ENCODE measurements at regions not wholly inside any gene's neighbourhood (a gene's known extent, or its start where the extent isn't known, plus 50 kb on each side); places are given as distances from the start of the nearest gene placed in this dataset.

- Histone ChIP-seq H3K4me1 (ENCODE audit: control insufficient read depth, insufficient read depth, low read length) (no peaks in the 10 kb centered on the region), H3K27me3 (ENCODE audit: control insufficient read depth, insufficient read depth, low read length) (no peaks in the 10 kb centered on the region), H3K4me3 (ENCODE audit: low read length) (no peak overlapping the region), H3K27ac (ENCODE audit: low read length) (no peak overlapping the region), H3K36me3 (ENCODE audit: control insufficient read depth, insufficient read depth, low read length) (no peaks in the 10 kb centered on the region), H3K9me3 (replicated peaks; ENCODE audit: control insufficient read depth, low read depth, low read length) (no peaks in the 10 kb centered on the region)
- 92% methylated on average over 8 of the region's 11 CpGs for WGBS (ENCODE audit: insufficient coverage)
- no peak for DNase-seq
Observed at GRCh38 chr4:125365731-125366130, 51.0 kb downstream of the FAT4 start.

DNA sequence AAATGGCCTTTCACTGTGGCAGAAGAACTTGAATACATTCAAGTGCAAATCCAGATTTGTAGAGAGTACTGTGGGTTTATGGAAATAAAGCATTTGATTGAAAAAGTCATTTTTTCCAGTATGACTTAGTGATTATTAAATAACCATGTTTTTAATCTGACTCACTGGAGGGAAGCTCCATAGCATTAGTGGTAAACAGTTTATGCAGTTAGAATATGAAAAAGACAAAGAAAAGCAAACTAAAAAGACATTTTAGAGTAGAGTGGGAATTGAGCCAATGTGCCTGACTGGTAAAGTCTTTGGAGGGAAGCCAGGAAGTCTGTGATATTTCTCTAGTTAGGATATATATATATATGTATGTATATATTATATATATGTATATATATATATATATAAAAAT, 53.4 kb downstream of the FAT4 start:
- no peaks in the 10 kb centered on the region for H3K27me3 ChIP-seq (ENCODE audit: control insufficient read depth, insufficient read depth, low read length)
- H3K36me3 ChIP-seq (ENCODE audit: control insufficient read depth, insufficient read depth, low read length) = no peaks in the 10 kb centered on the region
- peak; percentile 86 for DNase-seq
- no peaks in the 10 kb centered on the region for H3K4me1 ChIP-seq (ENCODE audit: control insufficient read depth, insufficient read depth, low read length)
- H3K4me3 ChIP-seq (ENCODE audit: low read length) = no peak overlapping the region
- no peaks in the 10 kb centered on the region for H3K9me3 ChIP-seq (replicated peaks; ENCODE audit: control insufficient read depth, low read depth, low read length)
- peak overlapping the region; percentile 82 for H3K27ac ChIP-seq (ENCODE audit: low read length)

- DNase-seq = peak; percentile 85
- WGBS (ENCODE audit: insufficient coverage) = no CpG with 5 or more reads among the region's 3 CpGs
- Histone ChIP-seq H3K27me3 (ENCODE audit: control insufficient read depth, insufficient read depth, low read length) (no peaks in the 10 kb centered on the region), H3K4me1 (ENCODE audit: control insufficient read depth, insufficient read depth, low read length) (no peaks in the 10 kb centered on the region), H3K4me3 (ENCODE audit: low read length) (peak overlapping the region; percentile 7), H3K27ac (ENCODE audit: low read length) (peak overlapping the region; percentile 82), H3K9me3 (replicated peaks; ENCODE audit: control insufficient read depth, low read depth, low read length) (no peaks in the 10 kb centered on the region), H3K36me3 (ENCODE audit: control insufficient read depth, insufficient read depth, low read length) (no peaks in the 10 kb centered on the region)
Observed at GRCh38 chr4:125368671-125369081, 53.9 kb downstream of the FAT4 start.

DNA sequence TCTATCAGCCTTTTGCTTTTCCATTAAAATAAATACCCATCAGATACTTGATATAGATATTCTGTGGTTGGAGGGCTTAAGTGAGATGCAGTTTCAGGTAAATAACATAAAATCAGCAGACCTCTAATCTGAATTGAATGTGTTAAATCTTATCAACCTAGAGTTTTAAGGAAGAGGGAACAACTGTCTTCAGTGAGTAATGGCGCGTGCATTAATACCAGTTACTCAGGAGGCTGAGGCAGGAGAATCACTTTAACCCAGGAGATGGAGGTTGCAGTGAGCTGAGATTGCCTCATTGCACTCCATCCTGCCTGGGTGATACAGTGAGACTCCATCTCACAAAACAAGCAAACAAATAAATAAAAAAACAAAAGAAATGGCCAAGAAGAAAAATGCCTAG, 54.3 kb downstream of the FAT4 start:
- Histone ChIP-seq H3K9me3 (replicated peaks; ENCODE audit: control insufficient read depth, low read depth, low read length) (no peaks in the 10 kb centered on the region), H3K27me3 (ENCODE audit: control insufficient read depth, insufficient read depth, low read length) (no peaks in the 10 kb centered on the region), H3K36me3 (ENCODE audit: control insufficient read depth, insufficient read depth, low read length) (no peaks in the 10 kb centered on the region), H3K27ac (ENCODE audit: low read length) (peak overlapping the region; percentile 82), H3K4me3 (ENCODE audit: low read length) (no peak overlapping the region), H3K4me1 (ENCODE audit: control insufficient read depth, insufficient read depth, low read length) (no peaks in the 10 kb centered on the region)
- DNase-seq = no peak
- no CpG with 5 or more reads among the region's 2 CpGs for WGBS (ENCODE audit: insufficient coverage)

GRCh38 chr4:125370478-125370877, 55.7 kb downstream of the FAT4 start:
- no peak for DNase-seq
- no peaks in the 10 kb centered on the region for H3K36me3 ChIP-seq (ENCODE audit: control insufficient read depth, insufficient read depth, low read length)
- no peak overlapping the region for H3K27ac ChIP-seq (ENCODE audit: low read length)
- no CpG with 5 or more reads among the region's 2 CpGs for WGBS (ENCODE audit: insufficient coverage)
- H3K9me3 ChIP-seq (replicated peaks; ENCODE audit: control insufficient read depth, low read depth, low read length) = no peaks in the 10 kb centered on the region
- H3K27me3 ChIP-seq (ENCODE audit: control insufficient read depth, insufficient read depth, low read length) = no peaks in the 10 kb centered on the region
- H3K4me3 ChIP-seq (ENCODE audit: low read length) = no peak overlapping the region
- H3K4me1 ChIP-seq (ENCODE audit: control insufficient read depth, insufficient read depth, low read length) = no peaks in the 10 kb centered on the region

DNA sequence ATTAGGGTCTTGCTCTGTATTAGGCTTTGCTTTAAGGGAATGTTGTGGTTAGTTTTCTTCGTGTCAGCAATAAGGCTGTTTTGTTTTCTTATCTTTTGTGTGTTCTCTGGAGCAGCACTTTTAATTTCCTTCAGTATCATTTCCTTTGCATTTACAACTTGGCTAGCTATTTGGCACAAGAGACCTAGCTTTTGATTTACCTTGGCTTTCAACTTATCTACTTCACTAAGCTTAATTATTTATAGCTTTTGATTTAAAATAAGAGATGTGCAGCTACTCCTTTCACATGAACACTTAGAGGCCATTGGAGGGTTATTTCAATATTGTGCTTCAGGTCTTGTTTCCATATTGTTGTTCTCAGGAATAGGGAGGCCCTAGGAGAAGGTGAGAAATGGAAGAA, 68.2 kb downstream of the FAT4 start:
- H3K4me1 ChIP-seq (ENCODE audit: control insufficient read depth, insufficient read depth, low read length) = no peaks in the 10 kb centered on the region

DNA sequence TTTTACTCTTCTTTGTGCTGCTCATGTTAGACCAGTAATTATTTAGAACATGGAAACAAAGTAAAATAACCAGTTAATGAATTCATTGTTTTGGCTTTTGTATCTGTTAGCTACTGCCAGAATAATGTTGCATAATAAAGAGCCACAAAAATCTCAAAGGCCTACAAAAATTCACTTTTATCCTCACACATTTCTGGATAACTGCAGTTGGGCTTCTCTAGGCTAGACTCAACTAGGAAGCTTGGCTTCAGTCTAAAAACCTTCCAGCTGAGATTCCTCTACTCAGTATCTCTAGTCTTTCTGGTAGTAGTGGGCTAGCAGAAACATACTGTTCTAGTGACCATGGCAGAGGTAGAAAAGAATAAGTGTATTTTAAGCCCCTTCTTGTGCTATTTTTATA, 73.0 kb downstream of the FAT4 start:
- Histone ChIP-seq H3K4me1 (ENCODE audit: control insufficient read depth, insufficient read depth, low read length) (peaks cover 2% of the 10 kb centered on the region), H3K27me3 (ENCODE audit: control insufficient read depth, insufficient read depth, low read length) (no peaks in the 10 kb centered on the region), H3K27ac (ENCODE audit: low read length) (no peak overlapping the region), H3K9me3 (replicated peaks; ENCODE audit: control insufficient read depth, low read depth, low read length) (no peaks in the 10 kb centered on the region), H3K4me3 (ENCODE audit: low read length) (no peak overlapping the region), H3K36me3 (ENCODE audit: control insufficient read depth, insufficient read depth, low read length) (no peaks in the 10 kb centered on the region)
- peak; percentile 24 for DNase-seq

More for the DNA sequence above, 68.2 kb downstream of the FAT4 start:
- H3K4me3 ChIP-seq (ENCODE audit: low read length) = no peak overlapping the region
- DNase-seq = no peak
- no peaks in the 10 kb centered on the region for H3K9me3 ChIP-seq (replicated peaks; ENCODE audit: control insufficient read depth, low read depth, low read length)
- no peaks in the 10 kb centered on the region for H3K36me3 ChIP-seq (ENCODE audit: control insufficient read depth, insufficient read depth, low read length)
- H3K27me3 ChIP-seq (ENCODE audit: control insufficient read depth, insufficient read depth, low read length) = no peaks in the 10 kb centered on the region
- no CpG with 5 or more reads among the region's 1 CpG for WGBS (ENCODE audit: insufficient coverage)
- no peak overlapping the region for H3K27ac ChIP-seq (ENCODE audit: low read length)

GRCh38 chr4:125388613-125389012, 73.9 kb downstream of the FAT4 start:
- no peaks in the 10 kb centered on the region for H3K36me3 ChIP-seq (ENCODE audit: control insufficient read depth, insufficient read depth, low read length)
- no CpG with 5 or more reads among the region's 1 CpG for WGBS (ENCODE audit: insufficient coverage)
- peaks cover 2% of the 10 kb centered on the region for H3K4me1 ChIP-seq (ENCODE audit: control insufficient read depth, insufficient read depth, low read length)
- H3K27me3 ChIP-seq (ENCODE audit: control insufficient read depth, insufficient read depth, low read length) = no peaks in the 10 kb centered on the region
- H3K9me3 ChIP-seq (replicated peaks; ENCODE audit: control insufficient read depth, low read depth, low read length) = no peaks in the 10 kb centered on the region
- no peak overlapping the region for H3K4me3 ChIP-seq (ENCODE audit: low read length)
- peak overlapping the region; percentile 57 for H3K27ac ChIP-seq (ENCODE audit: low read length)
- peak; percentile 43 for DNase-seq

DNA sequence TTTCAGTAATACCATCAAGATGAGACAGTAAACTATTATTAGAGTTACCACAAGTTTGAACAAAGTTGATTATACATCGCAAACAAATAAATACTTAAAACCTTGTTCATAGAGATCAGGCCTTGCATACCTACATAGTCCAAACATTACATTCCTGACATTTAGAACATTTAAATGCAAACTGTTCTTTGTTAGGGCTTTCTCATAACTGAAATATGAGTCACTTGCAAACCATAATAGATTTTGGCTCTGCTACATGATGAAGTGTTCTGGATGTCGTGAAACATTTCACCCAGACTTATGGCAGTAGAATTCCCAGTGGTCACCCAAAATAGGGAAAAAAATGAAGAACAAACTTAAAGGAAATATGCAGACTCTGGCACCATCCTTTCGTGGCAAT, 75.0 kb downstream of the FAT4 start:
- peaks cover 2% of the 10 kb centered on the region for H3K4me1 ChIP-seq (ENCODE audit: control insufficient read depth, insufficient read depth, low read length)
- no peaks in the 10 kb centered on the region for H3K9me3 ChIP-seq (replicated peaks; ENCODE audit: control insufficient read depth, low read depth, low read length)

DNA sequence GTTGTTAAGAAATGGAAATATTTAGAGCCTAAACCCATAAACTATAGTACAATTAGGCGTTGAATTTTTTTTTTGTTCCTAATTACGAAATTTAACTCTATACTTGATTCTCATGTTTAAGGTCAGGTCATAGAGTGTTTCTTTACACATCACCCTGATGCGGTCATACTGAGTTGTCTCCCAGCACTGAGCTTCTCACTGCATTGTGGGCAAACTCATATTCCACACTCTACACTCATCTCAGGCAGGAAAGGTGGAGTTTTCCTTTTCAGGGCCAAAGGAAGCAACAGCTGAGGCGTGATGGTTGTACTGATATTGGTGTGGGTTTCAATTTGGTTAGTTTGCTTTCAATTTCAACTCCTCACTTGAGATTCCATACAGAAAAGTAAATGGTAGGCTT, 75.4 kb downstream of the FAT4 start:
- no peaks in the 10 kb centered on the region for H3K27me3 ChIP-seq (ENCODE audit: control insufficient read depth, insufficient read depth, low read length)
- peak overlapping the region; percentile 66 for H3K27ac ChIP-seq (ENCODE audit: low read length)
- peak; percentile 45 for DNase-seq
- H3K4me1 ChIP-seq (ENCODE audit: control insufficient read depth, insufficient read depth, low read length) = peaks cover 2% of the 10 kb centered on the region
- H3K4me3 ChIP-seq (ENCODE audit: low read length) = no peak overlapping the region
- H3K9me3 ChIP-seq (replicated peaks; ENCODE audit: control insufficient read depth, low read depth, low read length) = no peaks in the 10 kb centered on the region
- no CpG with 5 or more reads among the region's 4 CpGs for WGBS (ENCODE audit: insufficient coverage)
- H3K36me3 ChIP-seq (ENCODE audit: control insufficient read depth, insufficient read depth, low read length) = no peaks in the 10 kb centered on the region

More for the DNA sequence above, 75.0 kb downstream of the FAT4 start:
- H3K36me3 ChIP-seq (ENCODE audit: control insufficient read depth, insufficient read depth, low read length) = no peaks in the 10 kb centered on the region
- H3K27me3 ChIP-seq (ENCODE audit: control insufficient read depth, insufficient read depth, low read length) = no peaks in the 10 kb centered on the region
- H3K27ac ChIP-seq (ENCODE audit: low read length) = peak overlapping the region; percentile 66
- no peak overlapping the region for H3K4me3 ChIP-seq (ENCODE audit: low read length)
- DNase-seq = peak; percentile 87
- no CpG with 5 or more reads among the region's 3 CpGs for WGBS (ENCODE audit: insufficient coverage)

GRCh38 chr4:125390727-125391126, 76.0 kb downstream of the FAT4 start:
- Histone ChIP-seq H3K27me3 (ENCODE audit: control insufficient read depth, insufficient read depth, low read length) (no peaks in the 10 kb centered on the region), H3K4me3 (ENCODE audit: low read length) (no peak overlapping the region), H3K4me1 (ENCODE audit: control insufficient read depth, insufficient read depth, low read length) (peaks cover 2% of the 10 kb centered on the region), H3K9me3 (replicated peaks; ENCODE audit: control insufficient read depth, low read depth, low read length) (no peaks in the 10 kb centered on the region), H3K36me3 (ENCODE audit: control insufficient read depth, insufficient read depth, low read length) (no peaks in the 10 kb centered on the region), H3K27ac (ENCODE audit: low read length) (peak overlapping the region; percentile 66)
- DNase-seq = no peak
